ENCODE measurements at regions not wholly inside any gene's neighbourhood (a gene's known extent, or its start where the extent isn't known, plus 50 kb on each side); places are given as distances from the start of the nearest gene placed in this dataset.

GRCh38 chr10:130422366-130423324 is 286.5 kb downstream of the GLRX3 start:
- no peak for DNase-seq (ENCODE audit: low read depth)
- no peak overlapping the region for H3K4me3 ChIP-seq (ENCODE audit: low read depth, low read length)

- no peak for DNase-seq (ENCODE audit: low read depth)
- no peak overlapping the region for H3K4me3 ChIP-seq (ENCODE audit: low read depth, low read length)
These were observed 287.5 kb downstream of the GLRX3 start for GRCh38 chr10:130423455-130424305.

GRCh38 chr10:130424418-130424817 is 288.2 kb downstream of the GLRX3 start:
- no peak overlapping the region for H3K4me3 ChIP-seq (ENCODE audit: low read depth, low read length)
- no peak for DNase-seq (ENCODE audit: low read depth)

GRCh38 chr10:130425169-130425568 is 289.0 kb downstream of the GLRX3 start:
- H3K4me3 ChIP-seq (ENCODE audit: low read depth, low read length): no peak overlapping the region
- no peak for DNase-seq (ENCODE audit: low read depth)

- H3K4me3 ChIP-seq (ENCODE audit: low read depth, low read length): no peak overlapping the region
- no peak for DNase-seq (ENCODE audit: low read depth)
These were observed 289.8 kb downstream of the GLRX3 start for GRCh38 chr10:130425881-130426435.

GRCh38 chr10:130427216-130427722 is 291.1 kb downstream of the GLRX3 start:
- no peak overlapping the region for H3K4me3 ChIP-seq (ENCODE audit: low read depth, low read length)
- no peak for DNase-seq (ENCODE audit: low read depth)

GRCh38 chr10:130428936-130429335 is 292.7 kb downstream of the GLRX3 start:
- DNase-seq (ENCODE audit: low read depth): no peak
- H3K4me3 ChIP-seq (ENCODE audit: low read depth, low read length): no peak overlapping the region

- H3K4me3 ChIP-seq (ENCODE audit: low read depth, low read length): no peak overlapping the region
- no peak for DNase-seq (ENCODE audit: low read depth)
These were observed 293.6 kb downstream of the GLRX3 start for GRCh38 chr10:130429809-130430208.

GRCh38 chr10:130430291-130430690 is 294.1 kb downstream of the GLRX3 start:
- no peak overlapping the region for H3K4me3 ChIP-seq (ENCODE audit: low read depth, low read length)
- DNase-seq (ENCODE audit: low read depth): no peak

GRCh38 chr10:130430852-130431704 is 294.9 kb downstream of the GLRX3 start:
- no peak for DNase-seq (ENCODE audit: low read depth)
- H3K4me3 ChIP-seq (ENCODE audit: low read depth, low read length): no peak overlapping the region

- H3K4me3 ChIP-seq (ENCODE audit: low read depth, low read length): no peak overlapping the region
- DNase-seq (ENCODE audit: low read depth): no peak
These were observed 296.1 kb downstream of the GLRX3 start for GRCh38 chr10:130432271-130432670.

- no peak overlapping the region for H3K4me3 ChIP-seq (ENCODE audit: low read depth, low read length)
- DNase-seq (ENCODE audit: low read depth): no peak
These were observed 296.7 kb downstream of the GLRX3 start for GRCh38 chr10:130432850-130433249.

GRCh38 chr10:130434446-130435385 is 298.5 kb downstream of the GLRX3 start:
- DNase-seq (ENCODE audit: low read depth): no peak
- no peak overlapping the region for H3K4me3 ChIP-seq (ENCODE audit: low read depth, low read length)

GRCh38 chr10:130435961-130436360 is 299.8 kb downstream of the GLRX3 start:
- DNase-seq (ENCODE audit: low read depth): no peak
- no peak overlapping the region for H3K4me3 ChIP-seq (ENCODE audit: low read depth, low read length)

GRCh38 chr10:130438861-130439260 is 302.7 kb downstream of the GLRX3 start:
- no peak overlapping the region for H3K4me3 ChIP-seq (ENCODE audit: low read depth, low read length)
- DNase-seq (ENCODE audit: low read depth): no peak

- no peak overlapping the region for H3K4me3 ChIP-seq (ENCODE audit: low read depth, low read length)
- no peak for DNase-seq (ENCODE audit: low read depth)
These were observed 303.6 kb downstream of the GLRX3 start for GRCh38 chr10:130439766-130440165.

- no peak for DNase-seq (ENCODE audit: low read depth)
- H3K4me3 ChIP-seq (ENCODE audit: low read depth, low read length): no peak overlapping the region
These were observed 304.3 kb downstream of the GLRX3 start for GRCh38 chr10:130440494-130440893.

GRCh38 chr10:130440971-130441370 is 304.8 kb downstream of the GLRX3 start:
- no peak overlapping the region for H3K4me3 ChIP-seq (ENCODE audit: low read depth, low read length)

More at GRCh38 chr10:130440971-130441370, 304.8 kb downstream of the GLRX3 start:
- no peak for DNase-seq (ENCODE audit: low read depth)

Measured in skeletal muscle cell (primary cell).